ENCODE measurements at regions not wholly inside any gene's neighbourhood (a gene's known extent, or its start where the extent isn't known, plus 50 kb on each side); places are given as distances from the start of the nearest gene placed in this dataset.

DNA sequence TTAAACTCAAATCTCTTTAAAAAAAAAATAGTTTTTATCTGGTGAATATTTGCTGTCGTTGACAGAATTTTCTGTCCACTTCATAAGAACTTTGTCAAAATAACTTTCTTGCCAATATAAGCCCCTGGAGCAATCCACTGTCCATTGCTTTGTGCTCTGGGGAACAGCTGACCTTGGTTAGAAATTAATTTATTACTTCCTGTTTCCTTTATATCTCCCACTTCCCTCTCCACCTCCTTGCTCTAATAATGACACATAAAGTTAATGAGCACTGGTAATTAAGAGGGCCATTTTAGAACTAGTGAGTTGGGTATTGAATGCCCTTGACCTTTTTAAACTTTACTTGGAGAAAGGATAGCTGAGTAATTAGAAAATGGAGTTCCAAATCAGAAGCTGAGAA lies 151.3 kb upstream of the LEF1 start:
- TF ChIP-seq, protein P1, sequence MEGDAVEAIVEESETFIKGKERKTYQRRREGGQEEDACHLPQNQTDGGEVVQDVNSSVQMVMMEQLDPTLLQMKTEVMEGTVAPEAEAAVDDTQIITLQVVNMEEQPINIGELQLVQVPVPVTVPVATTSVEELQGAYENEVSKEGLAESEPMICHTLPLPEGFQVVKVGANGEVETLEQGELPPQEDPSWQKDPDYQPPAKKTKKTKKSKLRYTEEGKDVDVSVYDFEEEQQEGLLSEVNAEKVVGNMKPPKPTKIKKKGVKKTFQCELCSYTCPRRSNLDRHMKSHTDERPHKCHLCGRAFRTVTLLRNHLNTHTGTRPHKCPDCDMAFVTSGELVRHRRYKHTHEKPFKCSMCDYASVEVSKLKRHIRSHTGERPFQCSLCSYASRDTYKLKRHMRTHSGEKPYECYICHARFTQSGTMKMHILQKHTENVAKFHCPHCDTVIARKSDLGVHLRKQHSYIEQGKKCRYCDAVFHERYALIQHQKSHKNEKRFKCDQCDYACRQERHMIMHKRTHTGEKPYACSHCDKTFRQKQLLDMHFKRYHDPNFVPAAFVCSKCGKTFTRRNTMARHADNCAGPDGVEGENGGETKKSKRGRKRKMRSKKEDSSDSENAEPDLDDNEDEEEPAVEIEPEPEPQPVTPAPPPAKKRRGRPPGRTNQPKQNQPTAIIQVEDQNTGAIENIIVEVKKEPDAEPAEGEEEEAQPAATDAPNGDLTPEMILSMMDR (IDR thresholded peaks at IDR 0.05; ENCODE audit: insufficient read depth, low read length, poor library complexity, severe bottlenecking), result no peak
- TF ChIP-seq EZH2phosphoT487 (conservative IDR thresholded peaks at IDR 0.05; ENCODE audit: low read length), result no peak

Data from SU-DHL-6 (cell line).